Activated CD8-positive, alpha-beta memory T cell treated with anti-CD3 and anti-CD28 coated beads, Interleukin-2, amount 10 ng/mL, durations not matched to agents 7 days and 5 days (primary cell): ENCODE measurements at regions not wholly inside any gene's neighbourhood (a gene's known extent, or its start where the extent isn't known, plus 50 kb on each side); places are given as distances from the start of the nearest gene placed in this dataset.

ENCODE experiments used
- ATAC-seq: fragments of 150-1000 bp; cut with Tn5 transposase; one replicate; pipeline ENCODE4 v1.10.0; 2021; ENCODE audit warnings: moderate library complexity
- CTCF ChIA-PET: fragments of 350-600 bp; sonication (Branson Sonifier 250); formaldehyde crosslinking; loops from one replicate; lab custom pipeline; 2021; ENCODE audit warnings: antibody characterized with exemption; lab: Charles Lee
- DNase-seq: peaks from one replicate; pipeline ENCODE4 v3.0.0-alpha.2; 2020
- H3K27ac Mint-ChIP-seq: one replicate; pipeline ENCODE4 v1.8.0; 2021; ENCODE audit warnings: mild to moderate bottlenecking, mixed read lengths
- H3K27me3 Mint-ChIP-seq: one replicate; pipeline ENCODE4 v1.8.0; 2021; ENCODE audit warnings: mixed read lengths
- H3K36me3 Mint-ChIP-seq: one replicate; pipeline ENCODE4 v1.8.0; 2021; ENCODE audit warnings: mild to moderate bottlenecking, mixed read lengths
- H3K4me1 Mint-ChIP-seq: one replicate; pipeline ENCODE4 v1.8.0; 2021; ENCODE audit warnings: mixed read lengths
- H3K4me3 Mint-ChIP-seq: one replicate; pipeline ENCODE4 v1.8.0; 2021; ENCODE audit warnings: mild to moderate bottlenecking, moderate library complexity, mixed read lengths
- H3K9me3 Mint-ChIP-seq: one replicate; pipeline ENCODE4 v1.8.0; 2022; ENCODE audit warnings: low read depth, mixed read lengths

DNA sequence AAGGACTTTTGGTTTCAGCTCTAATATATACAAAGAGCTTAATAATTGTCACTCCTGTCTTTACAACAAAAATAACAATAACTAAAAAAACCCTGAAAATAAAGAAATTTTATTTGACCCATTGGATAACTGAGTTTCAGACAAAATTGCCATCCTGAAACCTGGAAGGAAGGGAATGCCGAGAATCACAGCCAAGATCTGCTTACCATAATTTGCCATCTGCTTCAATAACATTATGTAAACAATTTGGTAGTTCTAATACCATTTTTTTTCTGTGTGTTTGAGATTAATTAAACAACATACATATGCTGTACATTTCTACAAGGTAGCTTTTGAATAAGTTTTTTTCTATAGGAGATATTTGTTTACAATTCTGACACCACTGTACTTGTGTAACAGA, 596.3 kb upstream of the MGAT4C start:
- Mint-ChIP-seq H3K27me3 (no peaks in the 10 kb centered on the region), H3K4me3 (no peak overlapping the region), H3K9me3 (no peaks in the 10 kb centered on the region), H3K36me3 (no peaks in the 10 kb centered on the region), H3K4me1 (no peaks in the 10 kb centered on the region), H3K27ac (no peak overlapping the region)
- ATAC-seq (no peak), DNase-seq (no peak)
- CTCF ChIA-PET: no interaction called here

DNA sequence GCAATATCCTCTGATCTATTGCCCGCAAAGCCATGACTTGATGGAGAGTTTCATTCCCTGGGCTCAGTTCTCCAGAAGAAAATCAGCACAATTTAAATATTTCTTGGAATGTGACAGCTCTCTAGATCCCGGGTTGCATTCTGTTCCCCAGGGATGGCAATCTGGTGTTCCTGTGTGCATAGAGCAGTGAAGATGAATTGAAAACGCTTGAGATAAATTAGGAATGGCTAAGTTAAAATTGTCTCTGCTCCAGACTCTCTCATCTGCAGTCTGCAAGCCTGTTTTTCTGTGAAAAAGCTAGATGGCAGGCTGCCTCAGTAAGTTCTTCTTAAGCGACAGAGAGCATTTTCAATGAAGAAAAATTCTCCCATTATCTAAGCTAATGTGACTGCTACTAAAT, 582.5 kb upstream of the MGAT4C start:
- no peaks in the 10 kb centered on the region for H3K36me3 Mint-ChIP-seq

GRCh38 chr12:86838260-86838659, 582.1 kb upstream of the MGAT4C start:
- CTCF ChIA-PET: no interaction called here
- DNase-seq (no peak), ATAC-seq (no peak)
- no peaks in the 10 kb centered on the region for H3K36me3 Mint-ChIP-seq
- H3K4me3 Mint-ChIP-seq: no peak overlapping the region
- H3K27me3 Mint-ChIP-seq: no peaks in the 10 kb centered on the region
- H3K27ac Mint-ChIP-seq: no peak overlapping the region
- peaks cover 10% of the 10 kb centered on the region for H3K9me3 Mint-ChIP-seq
- no peaks in the 10 kb centered on the region for H3K4me1 Mint-ChIP-seq

More for the DNA sequence above, 582.5 kb upstream of the MGAT4C start:
- DNase-seq (no peak), ATAC-seq (no peak)
- Mint-ChIP-seq H3K27me3 (no peaks in the 10 kb centered on the region), H3K27ac (no peak overlapping the region), H3K4me3 (no peak overlapping the region), H3K9me3 (peaks cover 10% of the 10 kb centered on the region), H3K4me1 (no peaks in the 10 kb centered on the region)
- CTCF ChIA-PET: no interaction called here

- no peak for DNase-seq
- Mint-ChIP-seq H3K36me3 (no peaks in the 10 kb centered on the region), H3K27ac (no peak overlapping the region), H3K9me3 (peaks cover 10% of the 10 kb centered on the region), H3K4me3 (no peak overlapping the region), H3K4me1 (no peaks in the 10 kb centered on the region), H3K27me3 (no peaks in the 10 kb centered on the region)
- CTCF ChIA-PET: no interaction called here
- no peak for ATAC-seq
These were observed 581.1 kb upstream of the MGAT4C start for GRCh38 chr12:86837246-86837645.

- Mint-ChIP-seq H3K27ac (no peak overlapping the region), H3K27me3 (no peaks in the 10 kb centered on the region), H3K4me1 (no peaks in the 10 kb centered on the region), H3K4me3 (no peak overlapping the region), H3K36me3 (no peaks in the 10 kb centered on the region), H3K9me3 (peaks cover 5% of the 10 kb centered on the region)
- no peak for ATAC-seq
- CTCF ChIA-PET: no interaction called here
- DNase-seq: no peak
These were observed 578.0 kb upstream of the MGAT4C start for GRCh38 chr12:86834217-86834616.

DNA sequence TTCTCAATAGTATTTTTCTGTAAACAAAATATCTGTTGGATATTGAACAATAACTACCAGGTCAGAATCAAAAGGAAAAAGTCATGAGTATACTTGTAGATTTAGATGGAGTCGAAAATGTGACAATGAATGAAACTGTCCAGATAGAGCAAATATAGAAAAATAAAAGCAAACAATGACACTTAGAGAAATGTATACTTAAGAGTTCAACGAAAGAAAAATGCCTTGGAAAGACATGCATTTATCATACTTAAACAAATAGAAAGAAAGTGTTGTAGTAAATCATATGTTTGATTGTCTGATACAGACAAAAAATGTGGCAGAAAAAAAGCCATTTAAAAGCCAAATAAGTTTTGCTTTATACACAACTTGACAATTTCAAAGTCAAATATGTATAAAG, 571.2 kb upstream of the MGAT4C start:
- H3K27me3 Mint-ChIP-seq: no peaks in the 10 kb centered on the region
- no peaks in the 10 kb centered on the region for H3K36me3 Mint-ChIP-seq
- no peak overlapping the region for H3K27ac Mint-ChIP-seq
- ATAC-seq: no peak
- H3K9me3 Mint-ChIP-seq: peaks cover 9% of the 10 kb centered on the region
- DNase-seq: no peak
- H3K4me3 Mint-ChIP-seq: no peak overlapping the region
- CTCF ChIA-PET: no interaction called here
- no peaks in the 10 kb centered on the region for H3K4me1 Mint-ChIP-seq

DNA sequence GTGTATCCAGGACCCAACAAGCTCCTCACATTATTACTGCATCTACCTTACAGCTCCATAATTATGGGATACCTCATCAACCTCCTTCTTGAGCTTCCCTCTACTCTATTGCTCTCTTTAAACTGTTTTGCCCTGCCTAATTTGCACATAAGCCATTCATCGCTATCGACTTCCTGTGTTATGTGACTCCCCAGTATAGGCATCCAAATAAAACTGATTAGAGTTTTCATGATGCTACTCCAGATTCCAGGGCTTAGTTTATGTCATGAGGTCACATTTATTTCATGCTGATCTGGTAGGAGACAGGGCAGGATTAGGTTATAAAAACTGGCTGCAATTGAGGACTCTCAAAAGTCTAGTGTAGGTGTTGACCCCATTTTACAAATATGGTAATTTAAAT, 569.9 kb upstream of the MGAT4C start:
- Mint-ChIP-seq H3K4me1 (no peaks in the 10 kb centered on the region), H3K4me3 (no peak overlapping the region), H3K27ac (no peak overlapping the region), H3K9me3 (peaks cover 9% of the 10 kb centered on the region), H3K27me3 (no peaks in the 10 kb centered on the region), H3K36me3 (no peaks in the 10 kb centered on the region)
- CTCF ChIA-PET: no interaction called here
- ATAC-seq: no peak
- DNase-seq: no peak

DNA sequence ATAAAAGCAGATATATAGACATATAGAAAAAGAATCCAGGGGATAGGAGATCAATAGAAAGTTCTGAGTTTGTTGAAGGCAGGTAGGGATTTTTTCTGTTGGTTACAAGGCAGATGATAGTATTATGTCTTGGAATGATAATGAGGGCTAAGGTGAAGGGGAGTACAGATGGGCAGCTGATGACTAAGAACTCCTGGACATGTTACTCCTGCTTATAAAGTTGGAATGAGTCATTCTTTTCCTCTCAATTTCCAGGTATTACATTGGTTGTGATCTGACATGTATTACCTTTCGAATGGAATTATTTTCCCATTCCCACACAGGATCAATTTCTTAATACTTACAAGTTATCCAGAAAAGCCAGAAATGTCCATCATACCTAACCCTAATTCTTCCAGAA, 545.2 kb upstream of the MGAT4C start:
- H3K36me3 Mint-ChIP-seq: no peaks in the 10 kb centered on the region
- no peak for DNase-seq
- H3K9me3 Mint-ChIP-seq: peaks cover 2% of the 10 kb centered on the region
- no peaks in the 10 kb centered on the region for H3K27me3 Mint-ChIP-seq
- H3K27ac Mint-ChIP-seq: no peak overlapping the region
- no peak overlapping the region for H3K4me3 Mint-ChIP-seq
- CTCF ChIA-PET: no interaction called here
- no peak for ATAC-seq
- no peaks in the 10 kb centered on the region for H3K4me1 Mint-ChIP-seq

GRCh38 chr12:86799616-86800015, 543.4 kb upstream of the MGAT4C start:
- no peak for ATAC-seq
- CTCF ChIA-PET: no interaction called here
- Mint-ChIP-seq H3K4me3 (no peak overlapping the region), H3K36me3 (no peaks in the 10 kb centered on the region), H3K27me3 (no peaks in the 10 kb centered on the region), H3K4me1 (no peaks in the 10 kb centered on the region), H3K9me3 (peaks cover 2% of the 10 kb centered on the region), H3K27ac (no peak overlapping the region)
- DNase-seq: no peak

DNA sequence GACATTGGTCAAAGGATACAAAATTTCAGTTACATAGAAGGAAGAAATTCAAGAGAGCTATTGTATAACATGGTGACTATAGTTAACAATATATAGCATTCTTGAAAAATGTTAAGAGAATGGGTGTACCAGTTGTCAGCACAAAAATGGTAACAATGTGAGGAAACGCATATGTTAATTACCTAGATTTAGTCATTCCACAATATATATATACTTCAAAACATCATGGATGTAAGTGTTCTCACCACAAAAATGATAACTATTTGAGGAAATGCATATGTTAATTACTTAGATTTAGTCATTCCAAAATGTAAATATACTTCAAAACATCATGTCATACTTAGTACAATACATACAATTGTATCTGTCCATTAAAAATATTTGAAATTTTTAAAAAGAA, 540.4 kb upstream of the MGAT4C start:
- ATAC-seq: no peak
- Mint-ChIP-seq H3K36me3 (no peaks in the 10 kb centered on the region), H3K4me3 (no peak overlapping the region), H3K27ac (no peak overlapping the region), H3K9me3 (peaks cover 2% of the 10 kb centered on the region), H3K4me1 (no peaks in the 10 kb centered on the region), H3K27me3 (no peaks in the 10 kb centered on the region)
- CTCF ChIA-PET: no interaction called here
- DNase-seq: no peak

GRCh38 chr12:86788661-86789060, 532.5 kb upstream of the MGAT4C start:
- CTCF ChIA-PET: no interaction called here
- Mint-ChIP-seq H3K4me1 (no peaks in the 10 kb centered on the region), H3K4me3 (no peak overlapping the region), H3K27me3 (no peaks in the 10 kb centered on the region), H3K27ac (no peak overlapping the region), H3K36me3 (no peaks in the 10 kb centered on the region), H3K9me3 (peaks cover 2% of the 10 kb centered on the region)
- no peak for DNase-seq
- no peak for ATAC-seq

GRCh38 chr12:86787419-86787818, 531.2 kb upstream of the MGAT4C start:
- peaks cover 2% of the 10 kb centered on the region for H3K9me3 Mint-ChIP-seq
- DNase-seq: no peak
- no peak overlapping the region for H3K4me3 Mint-ChIP-seq
- CTCF ChIA-PET: no interaction called here
- H3K4me1 Mint-ChIP-seq: no peaks in the 10 kb centered on the region
- H3K27me3 Mint-ChIP-seq: no peaks in the 10 kb centered on the region
- no peaks in the 10 kb centered on the region for H3K36me3 Mint-ChIP-seq
- H3K27ac Mint-ChIP-seq: no peak overlapping the region
- no peak for ATAC-seq

DNA sequence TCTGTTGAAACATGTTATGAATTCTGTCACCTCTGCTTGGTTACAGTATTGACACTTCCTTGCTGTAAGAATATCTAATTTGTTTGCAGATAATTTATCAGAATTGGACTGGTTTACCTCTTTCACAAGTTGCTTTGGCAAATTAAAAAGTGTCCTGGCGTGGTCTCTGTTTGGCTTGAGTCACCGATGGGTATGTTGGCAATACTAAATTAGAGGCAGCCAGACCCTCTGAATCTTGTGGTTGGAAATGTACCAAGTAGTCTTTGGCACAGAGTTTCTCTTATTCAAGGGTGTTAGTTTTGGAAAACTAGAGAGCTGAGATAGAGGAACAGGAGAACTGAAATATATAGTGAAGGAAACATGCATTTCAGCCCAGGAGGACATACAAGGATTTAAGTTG, 521.1 kb upstream of the MGAT4C start:
- DNase-seq (no peak), ATAC-seq (no peak)
- Mint-ChIP-seq H3K27me3 (no peaks in the 10 kb centered on the region), H3K36me3 (no peaks in the 10 kb centered on the region), H3K9me3 (peaks cover 6% of the 10 kb centered on the region), H3K4me1 (no peaks in the 10 kb centered on the region), H3K27ac (no peak overlapping the region), H3K4me3 (no peak overlapping the region)
- CTCF ChIA-PET: no interaction called here

- CTCF ChIA-PET: no interaction called here
- ATAC-seq: no peak
- H3K27me3 Mint-ChIP-seq: no peaks in the 10 kb centered on the region
- no peaks in the 10 kb centered on the region for H3K36me3 Mint-ChIP-seq
- H3K27ac Mint-ChIP-seq: no peak overlapping the region
- peaks cover 2% of the 10 kb centered on the region for H3K9me3 Mint-ChIP-seq
- H3K4me1 Mint-ChIP-seq: no peaks in the 10 kb centered on the region
- DNase-seq: no peak
- no peak overlapping the region for H3K4me3 Mint-ChIP-seq
These were observed 518.7 kb upstream of the MGAT4C start for GRCh38 chr12:86774841-86775388.

DNA sequence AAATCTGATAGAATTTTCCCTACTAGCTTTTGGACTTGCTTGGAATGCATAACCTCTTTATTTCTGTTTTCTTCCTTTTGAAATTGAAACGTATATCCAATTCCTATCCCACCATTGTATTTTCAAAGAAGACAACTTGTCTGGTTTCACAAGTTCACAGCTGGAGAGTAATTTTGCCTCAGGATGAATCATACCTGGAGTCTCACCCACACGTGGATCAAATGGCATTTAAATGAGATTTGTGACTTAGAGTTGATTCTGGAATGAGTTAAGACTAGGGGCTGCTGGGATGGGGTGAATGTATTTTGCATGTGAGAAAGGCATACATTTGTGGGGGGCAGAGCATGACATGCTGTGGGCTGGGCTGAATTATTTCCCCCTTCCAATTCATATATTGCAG, 516.5 kb upstream of the MGAT4C start:
- ATAC-seq: no peak

More for the DNA sequence above, 516.5 kb upstream of the MGAT4C start:
- no peak overlapping the region for H3K27ac Mint-ChIP-seq
- H3K4me1 Mint-ChIP-seq: no peaks in the 10 kb centered on the region
- no peak for DNase-seq
- H3K27me3 Mint-ChIP-seq: no peaks in the 10 kb centered on the region
- CTCF ChIA-PET: no interaction called here
- no peaks in the 10 kb centered on the region for H3K36me3 Mint-ChIP-seq
- peaks cover 2% of the 10 kb centered on the region for H3K9me3 Mint-ChIP-seq
- no peak overlapping the region for H3K4me3 Mint-ChIP-seq
